ENCODE measurements at regions not wholly inside any gene's neighbourhood (a gene's known extent, or its start where the extent isn't known, plus 50 kb on each side); places are given as distances from the start of the nearest gene placed in this dataset.

GRCh38 chr2:43039376-43040080, 186.9 kb downstream of the ZFP36L2 start:
- no peak for DNase-seq (ENCODE audit: extremely low read depth, low read depth, low spot score)

GRCh38 chr2:43038696-43039094, 187.7 kb downstream of the ZFP36L2 start:
- no peak for DNase-seq (ENCODE audit: extremely low read depth, low read depth, low spot score)

GRCh38 chr2:43038034-43038695, 188.2 kb downstream of the ZFP36L2 start:
- no peak for DNase-seq (ENCODE audit: extremely low read depth, low read depth, low spot score)

GRCh38 chr2:43035922-43036321, 190.5 kb downstream of the ZFP36L2 start:
- no peak for DNase-seq (ENCODE audit: extremely low read depth, low read depth, low spot score)

- DNase-seq (ENCODE audit: extremely low read depth, low read depth, low spot score): no peak
Observed at GRCh38 chr2:43034921-43035320, 191.5 kb downstream of the ZFP36L2 start.

GRCh38 chr2:43034242-43034619, 192.2 kb downstream of the ZFP36L2 start:
- no peak for DNase-seq (ENCODE audit: extremely low read depth, low read depth, low spot score)

GRCh38 chr2:43033466-43034241, 192.8 kb downstream of the ZFP36L2 start:
- DNase-seq (ENCODE audit: extremely low read depth, low read depth, low spot score): no peak

- DNase-seq (ENCODE audit: extremely low read depth, low read depth, low spot score): no peak
Observed at GRCh38 chr2:43033016-43033270, 193.5 kb downstream of the ZFP36L2 start.

- no peak for DNase-seq (ENCODE audit: extremely low read depth, low read depth, low spot score)
Observed at GRCh38 chr2:43032213-43033015, 194.0 kb downstream of the ZFP36L2 start.

- DNase-seq (ENCODE audit: extremely low read depth, low read depth, low spot score): no peak
Observed at GRCh38 chr2:43031471-43032212, 194.8 kb downstream of the ZFP36L2 start.

- no peak for DNase-seq (ENCODE audit: extremely low read depth, low read depth, low spot score)
Observed at GRCh38 chr2:43030551-43031307, 195.7 kb downstream of the ZFP36L2 start.

- DNase-seq (ENCODE audit: extremely low read depth, low read depth, low spot score): no peak
Observed at GRCh38 chr2:43029186-43029585, 197.2 kb downstream of the ZFP36L2 start.

- DNase-seq (ENCODE audit: extremely low read depth, low read depth, low spot score): no peak
Observed at GRCh38 chr2:43028188-43028587, 198.2 kb downstream of the ZFP36L2 start.

- no peak for DNase-seq (ENCODE audit: extremely low read depth, low read depth, low spot score)
Observed at GRCh38 chr2:43027097-43027873, 199.1 kb downstream of the ZFP36L2 start.

GRCh38 chr2:43026426-43027096, 199.8 kb downstream of the ZFP36L2 start:
- DNase-seq (ENCODE audit: extremely low read depth, low read depth, low spot score): no peak

GRCh38 chr2:43025709-43026295, 200.6 kb downstream of the ZFP36L2 start:
- no peak for DNase-seq (ENCODE audit: extremely low read depth, low read depth, low spot score)

- DNase-seq (ENCODE audit: extremely low read depth, low read depth, low spot score): no peak
Observed at GRCh38 chr2:43024515-43025011, 201.8 kb downstream of the ZFP36L2 start.
